ENCODE measurements at regions not wholly inside any gene's neighbourhood (a gene's known extent, or its start where the extent isn't known, plus 50 kb on each side); places are given as distances from the start of the nearest gene placed in this dataset.

GRCh38 chr10:94193466-94193924, 169.2 kb downstream of the NOC3L start:
- no peak for DNase-seq (ENCODE audit: low spot score)

GRCh38 chr10:94194256-94194655, 168.5 kb downstream of the NOC3L start:
- no peak for DNase-seq (ENCODE audit: low spot score)

- no peak for DNase-seq (ENCODE audit: low spot score)
Measured at GRCh38 chr10:94197241-94197640, 165.5 kb downstream of the NOC3L start.

GRCh38 chr10:94198324-94198723, 164.4 kb downstream of the NOC3L start:
- no peak for DNase-seq (ENCODE audit: low spot score)

- DNase-seq (ENCODE audit: low spot score), result no peak
Measured at GRCh38 chr10:94199565-94199964, 163.2 kb downstream of the NOC3L start.

- DNase-seq (ENCODE audit: low spot score), result no peak
Measured at GRCh38 chr10:94200146-94200837, 162.4 kb downstream of the NOC3L start.

- DNase-seq (ENCODE audit: low spot score), result peak; percentile 37
Measured at GRCh38 chr10:94205396-94205831, 157.3 kb downstream of the NOC3L start.

GRCh38 chr10:94206176-94206575, 156.6 kb downstream of the NOC3L start:
- DNase-seq (ENCODE audit: low spot score), result no peak

GRCh38 chr10:94208315-94208714, 154.4 kb downstream of the NOC3L start:
- DNase-seq (ENCODE audit: low spot score), result no peak

GRCh38 chr10:94210440-94211168, 152.1 kb downstream of the NOC3L start:
- DNase-seq (ENCODE audit: low spot score), result no peak

GRCh38 chr10:94211169-94211510, 151.6 kb downstream of the NOC3L start:
- no peak for DNase-seq (ENCODE audit: low spot score)

- DNase-seq (ENCODE audit: low spot score), result no peak
Measured at GRCh38 chr10:94213001-94213530, 149.7 kb downstream of the NOC3L start.

- no peak for DNase-seq (ENCODE audit: low spot score)
Measured at GRCh38 chr10:94213980-94214379, 148.8 kb downstream of the NOC3L start.

GRCh38 chr10:94214481-94214893, 148.3 kb downstream of the NOC3L start:
- DNase-seq (ENCODE audit: low spot score), result no peak

GRCh38 chr10:94216201-94216600, 146.5 kb downstream of the NOC3L start:
- DNase-seq (ENCODE audit: low spot score), result no peak

GRCh38 chr10:94217411-94217810, 145.3 kb downstream of the NOC3L start:
- no peak for DNase-seq (ENCODE audit: low spot score)

GRCh38 chr10:94218493-94219183, 144.1 kb downstream of the NOC3L start:
- DNase-seq (ENCODE audit: low spot score), result no peak

- DNase-seq (ENCODE audit: low spot score), result no peak
Measured at GRCh38 chr10:94219829-94220228, 142.9 kb downstream of the NOC3L start.

GRCh38 chr10:94220717-94221116, 142.0 kb downstream of the NOC3L start:
- DNase-seq (ENCODE audit: low spot score), result no peak

- no peak for DNase-seq (ENCODE audit: low spot score)
Measured at GRCh38 chr10:94223702-94224370, 138.9 kb downstream of the NOC3L start.

- no peak for DNase-seq (ENCODE audit: low spot score)
Measured at GRCh38 chr10:94224656-94225055, 138.1 kb downstream of the NOC3L start.

GRCh38 chr10:94225589-94225988, 137.2 kb downstream of the NOC3L start:
- DNase-seq (ENCODE audit: low spot score), result no peak
